RWPE1 (cell line): ENCODE measurements at regions not wholly inside any gene's neighbourhood (a gene's known extent, or its start where the extent isn't known, plus 50 kb on each side); places are given as distances from the start of the nearest gene placed in this dataset.

Source experiments
- CTCF ChIA-PET: fragments of 350-600 bp; sonication (Branson Sonifier 250); formaldehyde crosslinking; extraction: SDS; loops from one replicate; lab custom pipeline; 2021; lab: Yijun Ruan, JAX
- POLR2A ChIA-PET: fragments of 400-600 bp; formaldehyde crosslinking; extraction: SDS; loops from one replicate; lab custom pipeline; 2020; ENCODE audit warnings: antibody characterized with exemption; ENCODE audit not compliant: low non-redundant PET; lab: Yijun Ruan, JAX
- DNase-seq: peaks from one replicate; pipeline ENCODE4 v3.0.0; 2012; ENCODE audit warnings: low spot score
- H3K27ac ChIP-seq: fragments of 450-650 bp; 2 replicates; pipeline ENCODE4 v1.5.1; 2017
- TF ChIP-seq, protein P1 (sequence below): fragments of 450-650 bp; conservative IDR thresholded peaks from 2 replicates; pipeline ENCODE4 v1.5.1; 2017; ENCODE audit warnings: low read depth, mild to moderate bottlenecking

DNA sequence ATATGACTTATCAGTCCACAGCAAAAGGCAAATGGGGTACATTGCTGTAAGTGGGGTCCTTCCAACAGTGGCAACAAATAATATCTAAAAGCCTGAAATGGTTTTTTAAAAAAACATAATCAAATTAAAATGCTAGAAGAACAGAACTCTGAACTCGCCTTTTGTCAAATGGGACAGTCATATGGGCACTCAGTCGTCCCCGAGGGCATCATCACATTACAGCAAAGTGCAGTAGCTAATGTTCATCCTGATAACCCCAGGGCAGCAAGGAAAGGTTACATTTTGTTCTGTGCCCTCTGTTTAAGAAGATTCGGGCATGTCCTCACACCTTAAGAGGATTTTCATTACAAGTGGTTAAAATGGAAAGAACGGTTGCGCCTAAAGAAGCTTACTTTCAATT lies 997.9 kb upstream of the TENM3 start:
- no peak overlapping the region for H3K27ac ChIP-seq
- ChIA-PET CTCF (no interaction called here), POLR2A (no interaction called here)
- TF ChIP-seq, protein P1, sequence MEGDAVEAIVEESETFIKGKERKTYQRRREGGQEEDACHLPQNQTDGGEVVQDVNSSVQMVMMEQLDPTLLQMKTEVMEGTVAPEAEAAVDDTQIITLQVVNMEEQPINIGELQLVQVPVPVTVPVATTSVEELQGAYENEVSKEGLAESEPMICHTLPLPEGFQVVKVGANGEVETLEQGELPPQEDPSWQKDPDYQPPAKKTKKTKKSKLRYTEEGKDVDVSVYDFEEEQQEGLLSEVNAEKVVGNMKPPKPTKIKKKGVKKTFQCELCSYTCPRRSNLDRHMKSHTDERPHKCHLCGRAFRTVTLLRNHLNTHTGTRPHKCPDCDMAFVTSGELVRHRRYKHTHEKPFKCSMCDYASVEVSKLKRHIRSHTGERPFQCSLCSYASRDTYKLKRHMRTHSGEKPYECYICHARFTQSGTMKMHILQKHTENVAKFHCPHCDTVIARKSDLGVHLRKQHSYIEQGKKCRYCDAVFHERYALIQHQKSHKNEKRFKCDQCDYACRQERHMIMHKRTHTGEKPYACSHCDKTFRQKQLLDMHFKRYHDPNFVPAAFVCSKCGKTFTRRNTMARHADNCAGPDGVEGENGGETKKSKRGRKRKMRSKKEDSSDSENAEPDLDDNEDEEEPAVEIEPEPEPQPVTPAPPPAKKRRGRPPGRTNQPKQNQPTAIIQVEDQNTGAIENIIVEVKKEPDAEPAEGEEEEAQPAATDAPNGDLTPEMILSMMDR, result no peak
- no peak for DNase-seq

DNA sequence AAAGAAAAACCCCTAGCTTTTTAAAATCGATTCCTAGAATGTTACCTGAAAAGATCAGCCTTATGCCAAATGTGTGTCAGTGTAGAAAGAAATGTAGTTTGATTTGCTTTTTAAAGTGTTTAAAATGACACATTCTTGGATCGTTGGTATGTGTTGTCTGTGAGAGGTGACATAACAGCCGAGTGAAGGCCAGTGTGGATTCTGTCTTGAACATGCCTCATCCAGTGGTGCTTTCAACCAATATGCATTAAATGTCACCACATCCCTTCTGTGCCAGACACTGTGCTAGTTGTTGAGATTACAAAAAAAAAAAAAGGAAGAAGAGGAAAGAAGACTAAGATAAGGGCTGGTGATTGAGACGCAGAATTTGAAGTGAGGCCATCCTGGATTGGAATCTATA lies 994.2 kb upstream of the TENM3 start:
- DNase-seq, result no peak
- H3K27ac ChIP-seq, result no peak overlapping the region
- TF ChIP-seq, protein P1, result no peak
- POLR2A ChIA-PET, result no interaction called here
- CTCF ChIA-PET, result no interaction called here

DNA sequence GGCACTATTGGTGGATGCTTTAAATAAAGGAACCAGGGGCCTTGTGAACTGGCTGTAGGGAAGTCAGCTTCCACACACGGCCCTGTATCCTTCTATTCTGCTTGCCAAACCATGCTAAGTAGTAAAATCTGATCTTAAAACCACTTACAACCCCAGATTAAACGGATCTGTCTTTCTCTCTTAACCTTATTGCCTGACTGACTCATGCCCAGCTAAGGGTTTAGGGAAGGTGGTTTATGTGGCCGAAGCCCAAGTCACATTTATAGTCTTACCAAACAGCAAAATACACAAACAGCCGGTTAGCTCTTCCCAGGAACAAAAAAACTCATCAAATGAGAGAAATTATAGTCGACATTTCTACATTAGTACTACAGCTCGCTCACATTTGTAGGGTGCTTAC lies 988.4 kb upstream of the TENM3 start:
- TF ChIP-seq, protein P1, result no peak
- ChIA-PET POLR2A (no interaction called here), CTCF (no interaction called here)
- H3K27ac ChIP-seq, result no peak overlapping the region
- DNase-seq, result no peak

DNA sequence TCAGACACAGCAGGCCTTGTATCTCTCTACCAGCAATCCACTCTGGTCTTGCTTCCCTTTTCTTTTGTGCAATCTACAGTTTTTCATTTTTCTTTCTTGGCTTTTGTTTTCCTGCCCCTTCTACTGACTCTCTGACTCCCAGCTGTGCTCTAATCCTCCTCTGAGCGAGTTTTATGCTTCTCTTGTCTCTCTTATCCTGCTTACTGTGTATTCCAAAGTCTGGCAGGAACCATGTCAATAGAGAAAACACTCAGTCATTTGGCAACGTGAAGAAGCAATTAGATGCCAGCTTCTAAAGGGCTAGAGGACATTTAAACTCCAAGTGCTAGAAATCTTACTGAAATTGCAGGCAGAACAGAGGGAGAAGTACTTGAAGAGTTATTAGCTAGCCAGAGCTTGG lies 984.6 kb upstream of the TENM3 start:
- H3K27ac ChIP-seq, result no peak overlapping the region
- ChIA-PET POLR2A (no interaction called here), CTCF (no interaction called here)
- TF ChIP-seq, protein P1, result no peak
- DNase-seq, result no peak

DNA sequence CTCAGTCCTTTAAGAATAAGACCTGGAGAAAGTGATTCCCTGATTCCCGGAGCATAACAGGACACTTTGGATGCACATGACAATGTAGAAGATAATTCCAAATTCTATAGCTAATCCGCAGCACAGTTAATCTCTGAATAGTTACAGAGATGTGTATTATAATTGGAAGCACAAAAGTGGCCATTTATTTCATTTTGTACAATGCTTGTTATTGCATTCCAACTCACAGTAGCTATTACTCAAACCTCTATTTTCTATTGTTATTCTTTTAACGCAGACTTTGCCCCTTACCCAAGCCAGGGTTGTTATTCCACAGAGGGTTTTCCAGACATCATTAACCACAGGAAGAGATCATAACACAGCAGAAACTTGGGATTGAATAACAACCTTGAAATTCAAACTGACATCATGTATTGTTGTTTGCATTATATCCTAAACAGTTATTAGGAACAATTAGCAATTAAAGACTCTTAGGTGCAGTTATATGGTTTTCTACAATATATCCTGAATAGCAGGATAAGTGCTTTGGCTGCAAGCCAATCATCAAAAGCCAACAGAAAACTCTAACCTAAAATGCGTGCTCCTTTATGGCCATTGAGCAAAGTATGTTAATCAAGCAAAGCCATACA lies 984.0 kb upstream of the TENM3 start:
- DNase-seq, result no peak
- ChIA-PET CTCF (no interaction called here), POLR2A (no interaction called here)
- TF ChIP-seq, protein P1, result no peak
- H3K27ac ChIP-seq, result no peak overlapping the region

DNA sequence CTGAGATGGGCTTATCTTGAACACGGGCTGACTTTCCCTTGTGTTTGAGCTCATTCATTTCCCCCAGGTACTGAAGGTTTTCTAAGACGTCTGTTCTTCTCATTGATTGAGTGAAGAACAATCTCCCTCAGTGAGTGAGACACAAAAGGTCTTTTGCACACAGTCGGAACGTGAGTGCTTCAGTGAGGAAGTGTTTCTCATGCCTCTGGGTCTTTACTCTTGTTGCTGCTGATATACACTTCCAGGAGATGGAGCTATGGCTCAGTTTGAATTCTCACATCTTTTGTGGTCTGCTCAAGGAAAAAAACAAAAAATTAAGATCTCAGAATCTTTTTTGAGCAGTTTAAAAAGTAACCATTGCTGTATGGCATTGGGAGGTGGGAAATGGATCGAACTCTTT lies 981.9 kb upstream of the TENM3 start:
- H3K27ac ChIP-seq, result no peak overlapping the region
- TF ChIP-seq, protein P1, result no peak
- ChIA-PET CTCF (interaction anchor here (0.7 to 1.1 kb wide), 3 partner anchors 267 to 674 kb away, joined by 3 to 4 read pairs (median 4); no protein-coding TSS in a partner anchor), POLR2A (no interaction called here)
- no peak for DNase-seq

DNA sequence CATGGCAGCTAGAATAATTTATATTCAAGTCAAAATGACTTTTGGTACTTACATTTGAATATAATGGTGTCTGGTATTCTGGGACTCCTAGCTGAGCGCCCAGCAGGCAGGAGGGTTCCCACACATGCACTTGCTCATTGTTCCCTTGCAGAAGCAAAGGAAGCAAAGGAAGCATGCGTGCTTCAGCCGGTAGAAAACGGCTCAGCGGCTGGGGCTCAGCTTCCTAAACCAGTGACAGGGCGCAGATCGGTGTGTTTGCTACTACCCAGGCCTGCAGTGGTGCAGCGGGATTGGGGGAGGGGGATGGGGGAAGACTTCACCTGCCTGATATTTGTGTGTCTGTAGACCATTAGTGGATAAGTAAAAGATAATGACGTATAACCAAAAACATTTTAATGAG lies 978.3 kb upstream of the TENM3 start:
- TF ChIP-seq, protein P1, result no peak
- no peak overlapping the region for H3K27ac ChIP-seq
- no peak for DNase-seq

More for the DNA sequence above, 978.3 kb upstream of the TENM3 start:
- ChIA-PET POLR2A (no interaction called here), CTCF (no interaction called here)
